ENCODE measurements at regions not wholly inside any gene's neighbourhood (a gene's known extent, or its start where the extent isn't known, plus 50 kb on each side); places are given as distances from the start of the nearest gene placed in this dataset.

- H3K4me3 ChIP-seq (ENCODE audit: low read depth, low read length): no peak overlapping the region
- H3K36me3 ChIP-seq (replicated peaks): no peaks in the 10 kb centered on the region
These were observed 97.8 kb upstream of the CLMN start for GRCh38 chr14:95417492-95417891.

DNA sequence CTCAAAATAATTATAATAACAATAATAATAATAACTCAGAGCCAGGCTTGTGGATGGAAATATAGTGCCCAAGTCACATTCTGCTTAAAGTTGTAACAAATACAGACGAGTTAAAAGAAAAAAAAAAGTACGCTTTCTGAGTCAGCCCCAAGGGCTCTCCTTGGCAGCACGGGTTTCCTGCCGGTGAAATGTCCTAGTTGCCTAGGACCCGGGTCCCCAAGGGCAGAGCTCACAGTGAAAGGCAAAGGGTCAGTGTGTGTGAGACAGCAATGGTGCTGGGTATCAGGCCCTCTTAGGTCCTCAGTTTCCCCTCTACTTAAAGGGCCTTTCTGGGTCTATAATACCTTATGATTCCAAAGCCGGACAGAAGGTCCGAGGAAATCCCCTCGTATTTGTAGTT is 96.3 kb upstream of the CLMN start:
- in situ Hi-C loops (cut with HindIII; ENCODE audit: low pct_ligation_motif_present, low sequenced_read_pairs): no loop called here
- no peaks in the 10 kb centered on the region for H3K27me3 ChIP-seq (replicated peaks)
- no peak overlapping the region for H3K27ac ChIP-seq
- DNase-seq: no peak
- H3K36me3 ChIP-seq (replicated peaks): no peaks in the 10 kb centered on the region
- no peak overlapping the region for H3K4me3 ChIP-seq (ENCODE audit: low read depth, low read length)
- TF ChIP-seq, protein P1, sequence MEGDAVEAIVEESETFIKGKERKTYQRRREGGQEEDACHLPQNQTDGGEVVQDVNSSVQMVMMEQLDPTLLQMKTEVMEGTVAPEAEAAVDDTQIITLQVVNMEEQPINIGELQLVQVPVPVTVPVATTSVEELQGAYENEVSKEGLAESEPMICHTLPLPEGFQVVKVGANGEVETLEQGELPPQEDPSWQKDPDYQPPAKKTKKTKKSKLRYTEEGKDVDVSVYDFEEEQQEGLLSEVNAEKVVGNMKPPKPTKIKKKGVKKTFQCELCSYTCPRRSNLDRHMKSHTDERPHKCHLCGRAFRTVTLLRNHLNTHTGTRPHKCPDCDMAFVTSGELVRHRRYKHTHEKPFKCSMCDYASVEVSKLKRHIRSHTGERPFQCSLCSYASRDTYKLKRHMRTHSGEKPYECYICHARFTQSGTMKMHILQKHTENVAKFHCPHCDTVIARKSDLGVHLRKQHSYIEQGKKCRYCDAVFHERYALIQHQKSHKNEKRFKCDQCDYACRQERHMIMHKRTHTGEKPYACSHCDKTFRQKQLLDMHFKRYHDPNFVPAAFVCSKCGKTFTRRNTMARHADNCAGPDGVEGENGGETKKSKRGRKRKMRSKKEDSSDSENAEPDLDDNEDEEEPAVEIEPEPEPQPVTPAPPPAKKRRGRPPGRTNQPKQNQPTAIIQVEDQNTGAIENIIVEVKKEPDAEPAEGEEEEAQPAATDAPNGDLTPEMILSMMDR (IDR thresholded peaks at IDR 0.05; ENCODE audit: low read depth, low read length, missing control alignments): no peak

More at GRCh38 chr14:95417492-95417891, 97.8 kb upstream of the CLMN start:
- no peaks in the 10 kb centered on the region for H3K27me3 ChIP-seq (replicated peaks)
- in situ Hi-C loops (cut with HindIII; ENCODE audit: low pct_ligation_motif_present, low sequenced_read_pairs): no loop called here
- H3K27ac ChIP-seq: no peak overlapping the region
- TF ChIP-seq, protein P1 (IDR thresholded peaks at IDR 0.05; ENCODE audit: low read depth, low read length, missing control alignments): no peak
- no peak for DNase-seq

GRCh38 chr14:95413289-95414215 is 93.8 kb upstream of the CLMN start:
- no peak for DNase-seq
- H3K27ac ChIP-seq: no peak overlapping the region
- H3K4me3 ChIP-seq (ENCODE audit: low read depth, low read length): no peak overlapping the region
- TF ChIP-seq, protein P1 (IDR thresholded peaks at IDR 0.05; ENCODE audit: low read depth, low read length, missing control alignments): no peak
- in situ Hi-C loops (cut with HindIII; ENCODE audit: low pct_ligation_motif_present, low sequenced_read_pairs): no loop called here
- no peaks in the 10 kb centered on the region for H3K36me3 ChIP-seq (replicated peaks)
- H3K27me3 ChIP-seq (replicated peaks): no peaks in the 10 kb centered on the region

GRCh38 chr14:95410838-95411237 is 91.1 kb upstream of the CLMN start:
- H3K36me3 ChIP-seq (replicated peaks): no peaks in the 10 kb centered on the region
- in situ Hi-C loops (cut with HindIII; ENCODE audit: low pct_ligation_motif_present, low sequenced_read_pairs): no loop called here

GRCh38 chr14:95409477-95410272 is 90.0 kb upstream of the CLMN start:
- Histone ChIP-seq H3K4me3 (ENCODE audit: low read depth, low read length) (no peak overlapping the region), H3K27me3 (replicated peaks) (no peaks in the 10 kb centered on the region), H3K27ac (no peak overlapping the region), H3K36me3 (replicated peaks) (no peaks in the 10 kb centered on the region)
- in situ Hi-C loops (cut with HindIII; ENCODE audit: low pct_ligation_motif_present, low sequenced_read_pairs): no loop called here
- TF ChIP-seq, protein P1 (IDR thresholded peaks at IDR 0.05; ENCODE audit: low read depth, low read length, missing control alignments): no peak
- DNase-seq: no peak

More at GRCh38 chr14:95410838-95411237, 91.1 kb upstream of the CLMN start:
- Histone ChIP-seq H3K27ac (no peak overlapping the region), H3K27me3 (replicated peaks) (no peaks in the 10 kb centered on the region), H3K4me3 (ENCODE audit: low read depth, low read length) (no peak overlapping the region)
- TF ChIP-seq, protein P1 (IDR thresholded peaks at IDR 0.05; ENCODE audit: low read depth, low read length, missing control alignments): no peak
- DNase-seq: no peak
